ENCODE measurements at regions not wholly inside any gene's neighbourhood (a gene's known extent, or its start where the extent isn't known, plus 50 kb on each side); places are given as distances from the start of the nearest gene placed in this dataset.

DNA sequence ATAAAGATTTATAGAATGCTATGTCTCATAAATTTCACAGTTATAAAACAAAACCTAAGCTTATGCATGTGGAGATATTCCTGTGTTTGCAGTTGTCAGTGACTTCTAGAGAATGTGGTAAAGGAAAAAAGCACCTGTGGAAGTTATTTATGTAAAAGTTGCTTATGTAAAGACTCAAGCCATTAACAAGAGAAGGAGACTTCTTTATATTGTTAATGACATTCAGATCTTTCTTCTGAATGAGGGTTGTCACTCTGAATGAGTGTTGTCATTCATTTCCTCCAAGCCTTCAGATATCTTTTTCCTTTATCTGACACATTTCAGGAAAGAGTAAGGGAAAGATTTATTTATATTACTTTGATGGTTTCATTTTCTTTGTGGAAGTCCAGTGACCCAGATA is 202.6 kb downstream of the TM9SF2 start:
- Histone ChIP-seq H4K20me1 (ENCODE audit: insufficient read depth, poor library complexity, severe bottlenecking) (no peaks in the 10 kb centered on the region), H3K9me3 (ENCODE audit: low read depth) (no peaks in the 10 kb centered on the region), H2AFZ (no peak overlapping the region), H3K4me3 (no peak overlapping the region), H3K27ac (no peak overlapping the region), H3K36me3 (replicated peaks; ENCODE audit: insufficient read depth, low read depth) (no peaks in the 10 kb centered on the region), H3K79me2 (no peaks in the 10 kb centered on the region), H3K4me2 (no peak overlapping the region), H3K9me2 (replicated peaks; ENCODE audit: insufficient read depth) (no peaks in the 10 kb centered on the region), H3K27me3 (no peaks in the 10 kb centered on the region), H3K4me1 (ENCODE audit: insufficient read depth) (no peaks in the 10 kb centered on the region)
- no peak for DNase-seq (ENCODE audit: low spot score)
- no peak for TF ChIP-seq EZH2phosphoT487 (IDR thresholded peaks at IDR 0.05; ENCODE audit: low read depth, severe bottlenecking, unreplicated experiment)
- TF ChIP-seq EZH2 (IDR thresholded peaks at IDR 0.05; ENCODE audit: borderline replicate concordance): no peak
- TF ChIP-seq, protein P1, sequence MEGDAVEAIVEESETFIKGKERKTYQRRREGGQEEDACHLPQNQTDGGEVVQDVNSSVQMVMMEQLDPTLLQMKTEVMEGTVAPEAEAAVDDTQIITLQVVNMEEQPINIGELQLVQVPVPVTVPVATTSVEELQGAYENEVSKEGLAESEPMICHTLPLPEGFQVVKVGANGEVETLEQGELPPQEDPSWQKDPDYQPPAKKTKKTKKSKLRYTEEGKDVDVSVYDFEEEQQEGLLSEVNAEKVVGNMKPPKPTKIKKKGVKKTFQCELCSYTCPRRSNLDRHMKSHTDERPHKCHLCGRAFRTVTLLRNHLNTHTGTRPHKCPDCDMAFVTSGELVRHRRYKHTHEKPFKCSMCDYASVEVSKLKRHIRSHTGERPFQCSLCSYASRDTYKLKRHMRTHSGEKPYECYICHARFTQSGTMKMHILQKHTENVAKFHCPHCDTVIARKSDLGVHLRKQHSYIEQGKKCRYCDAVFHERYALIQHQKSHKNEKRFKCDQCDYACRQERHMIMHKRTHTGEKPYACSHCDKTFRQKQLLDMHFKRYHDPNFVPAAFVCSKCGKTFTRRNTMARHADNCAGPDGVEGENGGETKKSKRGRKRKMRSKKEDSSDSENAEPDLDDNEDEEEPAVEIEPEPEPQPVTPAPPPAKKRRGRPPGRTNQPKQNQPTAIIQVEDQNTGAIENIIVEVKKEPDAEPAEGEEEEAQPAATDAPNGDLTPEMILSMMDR (IDR thresholded peaks at IDR 0.05; ENCODE audit: poor library complexity): no peak

DNA sequence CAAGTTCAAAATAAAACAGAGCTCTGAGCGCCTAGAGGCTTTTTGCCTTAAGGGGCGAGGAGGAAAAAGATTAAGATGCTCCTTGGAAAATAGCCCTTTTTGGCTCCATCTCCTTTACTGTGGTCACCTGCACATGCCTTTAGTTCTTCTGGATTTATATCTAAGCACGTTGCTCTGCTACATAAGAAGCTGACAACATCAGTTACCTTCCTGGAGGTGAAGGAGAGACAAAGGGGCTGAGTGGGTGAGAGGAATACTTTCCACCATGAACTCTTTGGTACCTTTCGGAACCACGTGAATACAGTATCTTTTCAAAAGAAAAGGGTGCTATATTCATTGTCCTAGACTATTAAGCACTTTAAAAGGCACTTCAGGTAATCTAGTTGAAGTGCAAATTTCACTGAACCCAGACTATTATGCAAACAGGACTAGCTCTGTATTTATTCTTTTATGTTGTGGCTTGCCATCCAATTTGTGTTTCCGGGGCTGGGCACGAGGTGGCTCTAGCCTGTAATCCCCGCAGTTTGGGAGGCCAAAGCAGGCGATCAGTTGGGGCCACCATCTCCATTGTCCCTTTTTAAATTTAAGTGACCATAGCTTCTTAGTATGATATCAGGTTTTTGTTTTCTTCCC is 201.5 kb downstream of the TM9SF2 start:
- no peaks in the 10 kb centered on the region for H3K36me3 ChIP-seq (replicated peaks; ENCODE audit: insufficient read depth, low read depth)
- H3K4me3 ChIP-seq: no peak overlapping the region
- no peaks in the 10 kb centered on the region for H3K9me2 ChIP-seq (replicated peaks; ENCODE audit: insufficient read depth)
- no peaks in the 10 kb centered on the region for H3K9me3 ChIP-seq (ENCODE audit: low read depth)
- WGBS (ENCODE audit: low lambda C conversion rate, missing lambda C conversion rate): 51% methylated on average over 9 of the region's 9 CpGs
- no peak for DNase-seq (ENCODE audit: low spot score)
- H2AFZ ChIP-seq: no peak overlapping the region
- no peaks in the 10 kb centered on the region for H4K20me1 ChIP-seq (ENCODE audit: insufficient read depth, poor library complexity, severe bottlenecking)
- no peaks in the 10 kb centered on the region for H3K27me3 ChIP-seq
- H3K4me2 ChIP-seq: no peak overlapping the region
- TF ChIP-seq EZH2phosphoT487 (IDR thresholded peaks at IDR 0.05; ENCODE audit: low read depth, severe bottlenecking, unreplicated experiment): no peak
- TF ChIP-seq, protein P1 (IDR thresholded peaks at IDR 0.05; ENCODE audit: poor library complexity): no peak
- no peak for TF ChIP-seq EZH2 (IDR thresholded peaks at IDR 0.05; ENCODE audit: borderline replicate concordance)
- no peak overlapping the region for H3K27ac ChIP-seq
- H3K4me1 ChIP-seq (ENCODE audit: insufficient read depth): no peaks in the 10 kb centered on the region
- H3K79me2 ChIP-seq: no peaks in the 10 kb centered on the region

DNA sequence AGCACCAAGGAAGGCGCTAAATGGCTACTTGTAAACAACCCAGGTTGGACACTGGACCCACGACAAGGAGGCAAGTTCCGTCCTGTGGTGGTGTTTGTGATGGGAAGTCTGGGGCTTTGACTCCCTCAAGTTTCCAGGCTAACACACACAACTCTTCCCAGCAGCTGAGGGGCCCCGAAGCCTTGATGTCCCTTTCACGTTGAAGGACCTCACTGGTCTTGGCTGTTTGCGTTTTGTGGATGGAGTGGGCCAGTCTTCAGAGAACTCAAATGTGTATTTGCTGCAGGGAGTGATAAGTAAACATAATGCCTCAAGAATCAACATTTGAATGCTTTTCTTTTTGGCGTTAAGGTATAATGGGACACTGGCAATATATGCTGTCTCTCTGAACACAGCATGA is 199.2 kb downstream of the TM9SF2 start:
- Histone ChIP-seq H2AFZ (no peak overlapping the region), H3K36me3 (replicated peaks; ENCODE audit: insufficient read depth, low read depth) (no peaks in the 10 kb centered on the region), H4K20me1 (ENCODE audit: insufficient read depth, poor library complexity, severe bottlenecking) (no peaks in the 10 kb centered on the region), H3K4me1 (ENCODE audit: insufficient read depth) (no peaks in the 10 kb centered on the region), H3K27me3 (no peaks in the 10 kb centered on the region), H3K79me2 (no peaks in the 10 kb centered on the region), H3K9me2 (replicated peaks; ENCODE audit: insufficient read depth) (no peaks in the 10 kb centered on the region), H3K4me3 (no peak overlapping the region), H3K4me2 (no peak overlapping the region), H3K27ac (no peak overlapping the region), H3K9me3 (ENCODE audit: low read depth) (no peaks in the 10 kb centered on the region)
- no peak for TF ChIP-seq EZH2 (IDR thresholded peaks at IDR 0.05; ENCODE audit: borderline replicate concordance)
- TF ChIP-seq, protein P1 (IDR thresholded peaks at IDR 0.05; ENCODE audit: poor library complexity): no peak
- TF ChIP-seq EZH2phosphoT487 (IDR thresholded peaks at IDR 0.05; ENCODE audit: low read depth, severe bottlenecking, unreplicated experiment): no peak
- DNase-seq (ENCODE audit: low spot score): no peak
- 77% methylated on average over 7 of the region's 7 CpGs for WGBS (ENCODE audit: low lambda C conversion rate, missing lambda C conversion rate)

DNA sequence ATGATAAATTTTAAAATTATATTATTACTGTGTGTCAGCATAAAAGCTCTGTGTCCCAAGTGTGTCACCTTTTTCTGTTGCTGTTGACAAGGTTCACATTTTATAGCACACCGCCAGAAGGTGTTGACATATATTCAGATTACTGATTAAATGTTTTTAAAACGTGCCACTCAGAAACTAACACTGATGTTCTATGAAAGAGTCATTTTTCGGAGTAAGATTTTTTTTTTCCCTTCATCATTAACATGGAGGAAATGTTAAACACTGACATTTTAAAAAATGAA is 197.5 kb downstream of the TM9SF2 start:
- no peak overlapping the region for H3K27ac ChIP-seq
- WGBS (ENCODE audit: low lambda C conversion rate, missing lambda C conversion rate): 83% methylated on average over 3 of the region's 3 CpGs
- H3K4me2 ChIP-seq: no peak overlapping the region
- no peak overlapping the region for H2AFZ ChIP-seq
- no peaks in the 10 kb centered on the region for H3K36me3 ChIP-seq (replicated peaks; ENCODE audit: insufficient read depth, low read depth)
- H4K20me1 ChIP-seq (ENCODE audit: insufficient read depth, poor library complexity, severe bottlenecking): no peaks in the 10 kb centered on the region
- TF ChIP-seq EZH2 (IDR thresholded peaks at IDR 0.05; ENCODE audit: borderline replicate concordance) (no peak), EZH2phosphoT487 (IDR thresholded peaks at IDR 0.05; ENCODE audit: low read depth, severe bottlenecking, unreplicated experiment) (no peak)
- TF ChIP-seq, protein P1 (IDR thresholded peaks at IDR 0.05; ENCODE audit: poor library complexity): no peak
- no peak overlapping the region for H3K4me3 ChIP-seq
- H3K9me3 ChIP-seq (ENCODE audit: low read depth): no peaks in the 10 kb centered on the region
- H3K79me2 ChIP-seq: no peaks in the 10 kb centered on the region
- no peak for DNase-seq (ENCODE audit: low spot score)
- no peaks in the 10 kb centered on the region for H3K4me1 ChIP-seq (ENCODE audit: insufficient read depth)
- peaks cover 5% of the 10 kb centered on the region for H3K27me3 ChIP-seq
- H3K9me2 ChIP-seq (replicated peaks; ENCODE audit: insufficient read depth): no peaks in the 10 kb centered on the region

Measured in hepatocyte (in vitro differentiated cells).